ENCODE measurements at regions not wholly inside any gene's neighbourhood (a gene's known extent, or its start where the extent isn't known, plus 50 kb on each side); places are given as distances from the start of the nearest gene placed in this dataset.

- TF ChIP-seq EZH2 (IDR thresholded peaks at IDR 0.05; ENCODE audit: low read depth, low read length, severe bottlenecking) (no peak), GABPA (IDR thresholded peaks at IDR 0.05; ENCODE audit: borderline replicate concordance, insufficient read depth, low read length) (no peak), CTCF (IDR thresholded peaks at IDR 0.05; ENCODE audit: control extremely low read depth in 1 of 3, insufficient read depth in 1 of 3, low read depth in 1 of 3, low read length in 3 of 3) (no peak), EP300 (IDR thresholded peaks at IDR 0.05; ENCODE audit: borderline replicate concordance in 1 of 2, low read depth in 2 of 2, low read length in 2 of 2) (no peak), SP4 (IDR thresholded peaks at IDR 0.05; ENCODE audit: low read length) (no peak), JUN (IDR thresholded peaks at IDR 0.05; ENCODE audit: low read depth, low read length) (no peak), POLR2A (IDR thresholded peaks at IDR 0.05; ENCODE audit: control extremely low read depth in 1 of 2, low read depth in 2 of 2, low read length in 2 of 2) (no peak), ATF2 (IDR thresholded peaks at IDR 0.05; ENCODE audit: low read length) (no peak), FOSL1 (IDR thresholded peaks at IDR 0.05; ENCODE audit: insufficient read depth, low read depth, low read length) (no peak), POLR2AphosphoS5 (IDR thresholded peaks at IDR 0.05; ENCODE audit: low read depth, low read length) (no peak), RFX5 (IDR thresholded peaks at IDR 0.05; ENCODE audit: borderline replicate concordance, low read depth, low read length) (no peak), ASH2L (IDR thresholded peaks at IDR 0.05; ENCODE audit: low read length) (no peak)
Observed at GRCh38 chr3:116852803-116853202, 143.2 kb downstream of the TUSC7 start.
